ENCODE measurements at regions not wholly inside any gene's neighbourhood (a gene's known extent, or its start where the extent isn't known, plus 50 kb on each side); places are given as distances from the start of the nearest gene placed in this dataset.

DNA sequence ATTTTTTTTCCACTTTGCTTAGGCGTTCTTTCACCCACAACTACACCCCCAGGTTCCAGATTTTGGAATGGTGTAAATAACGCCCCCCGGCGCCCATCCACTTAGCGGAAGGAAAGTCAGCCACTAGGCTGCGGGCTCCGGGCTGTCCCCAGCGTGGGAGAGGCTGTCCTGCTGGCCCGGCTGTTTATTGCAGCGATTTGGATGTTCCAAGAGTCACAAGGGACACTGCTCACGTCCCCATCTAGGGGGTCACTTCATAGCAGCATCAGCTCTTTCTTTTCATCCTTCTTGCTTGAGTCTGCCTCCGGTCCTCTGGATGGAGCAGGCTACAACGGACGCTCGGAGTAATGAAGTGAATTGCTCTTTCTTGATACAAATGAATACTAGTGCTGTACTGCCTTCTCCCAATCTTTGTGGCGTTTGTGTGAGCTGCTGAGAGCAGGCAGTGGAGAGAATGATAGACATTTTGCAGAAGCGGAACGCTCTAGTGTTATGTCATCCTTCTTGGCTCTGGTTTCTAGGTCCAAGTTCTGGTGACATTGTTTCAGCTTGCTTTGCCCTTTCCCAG, 50.7 kb upstream of the PAIP2B start:
- no peak overlapping the region for H3K27ac ChIP-seq (ENCODE audit: low read depth)

GRCh38 chr2:71277147-71277475, 50.2 kb upstream of the PAIP2B start:
- Histone ChIP-seq H3K27ac (ENCODE audit: low read depth) (no peak overlapping the region), H3K4me3 (ENCODE audit: low read depth, low read length) (peak overlapping the region; percentile 49), H3K36me3 (ENCODE audit: insufficient read depth) (no peaks in the 10 kb centered on the region), H3K4me1 (ENCODE audit: insufficient read depth) (no peaks in the 10 kb centered on the region)
- 7% methylated on average over 5 of the region's 5 CpGs for WGBS
- no peak for DNase-seq (ENCODE audit: extremely low spot score)

More for the DNA sequence above, 50.7 kb upstream of the PAIP2B start:
- 4% methylated on average over 18 of the region's 18 CpGs for WGBS
- DNase-seq (ENCODE audit: extremely low spot score): no peak
- Histone ChIP-seq H3K4me1 (ENCODE audit: insufficient read depth) (no peaks in the 10 kb centered on the region), H3K4me3 (ENCODE audit: low read depth, low read length) (peak overlapping the region; percentile 49), H3K36me3 (ENCODE audit: insufficient read depth) (no peaks in the 10 kb centered on the region)

DNA sequence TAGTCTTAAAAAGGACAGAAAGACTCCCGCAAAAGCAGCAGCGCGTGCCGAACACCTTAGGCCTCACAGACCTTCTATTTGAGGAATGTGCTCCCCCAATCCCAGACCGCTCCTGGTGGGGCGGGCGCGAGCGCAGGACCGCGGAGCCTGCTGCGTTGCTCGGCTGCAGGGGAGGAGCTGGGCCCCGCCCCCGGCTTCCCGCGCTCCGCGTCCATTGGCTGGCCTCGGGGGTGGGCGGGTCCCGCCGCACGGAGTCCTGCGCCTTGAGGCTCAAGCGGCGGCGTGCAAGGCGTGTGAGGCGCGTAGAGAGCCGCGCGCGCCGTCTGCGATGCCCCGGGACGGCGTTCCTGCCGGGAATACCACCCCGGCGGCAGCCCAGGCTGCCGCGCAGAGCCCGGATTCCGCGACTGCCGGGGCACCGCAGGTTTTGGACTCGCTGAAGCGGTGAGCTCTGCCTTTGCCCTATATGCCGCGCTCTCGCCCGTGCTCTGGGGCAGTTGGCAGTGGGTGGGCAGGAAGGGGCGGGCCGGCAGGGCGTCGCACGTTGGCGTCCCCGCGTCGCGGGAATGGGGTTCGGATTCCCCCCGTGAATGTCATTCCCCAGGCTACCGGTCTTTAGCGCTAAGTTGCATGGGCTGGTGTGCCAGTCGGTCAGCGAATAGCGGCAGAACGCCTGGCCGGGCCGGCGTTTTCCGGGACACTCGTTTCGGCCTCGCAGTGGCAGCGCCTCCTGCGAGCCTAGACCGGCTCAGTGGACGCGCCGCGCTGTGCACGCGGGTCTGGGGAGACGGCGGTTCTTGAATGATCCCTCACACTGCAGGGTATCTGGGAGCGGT, 49.6 kb upstream of the PAIP2B start:
- WGBS: 1% methylated on average over 93 of the region's 93 CpGs
- Histone ChIP-seq H3K36me3 (ENCODE audit: insufficient read depth) (no peaks in the 10 kb centered on the region), H3K4me1 (ENCODE audit: insufficient read depth) (no peaks in the 10 kb centered on the region), H3K27ac (ENCODE audit: low read depth) (no peak overlapping the region), H3K4me3 (ENCODE audit: low read depth, low read length) (peak overlapping the region; percentile 49)
- DNase-seq (ENCODE audit: extremely low spot score): peak; percentile 40

All from urinary bladder (tissue), 3 donors.